Stimulated activated CD8-positive, alpha-beta memory T cell treated with anti-CD3 and anti-CD28 coated beads, Interleukin-7, amount 100 ng/mL, for 48 hours (primary cell): ENCODE measurements at regions not wholly inside any gene's neighbourhood (a gene's known extent, or its start where the extent isn't known, plus 50 kb on each side); places are given as distances from the start of the nearest gene placed in this dataset.

ENCODE experiments used
- DNase-seq, 2 donors: peaks; one replicate each; pipeline ENCODE4 v3.0.0-alpha.2; 2020; ENCODE audit warnings: low read depth in 1 of 2; ENCODE audit errors: extremely low read depth in 1 of 2

DNA sequence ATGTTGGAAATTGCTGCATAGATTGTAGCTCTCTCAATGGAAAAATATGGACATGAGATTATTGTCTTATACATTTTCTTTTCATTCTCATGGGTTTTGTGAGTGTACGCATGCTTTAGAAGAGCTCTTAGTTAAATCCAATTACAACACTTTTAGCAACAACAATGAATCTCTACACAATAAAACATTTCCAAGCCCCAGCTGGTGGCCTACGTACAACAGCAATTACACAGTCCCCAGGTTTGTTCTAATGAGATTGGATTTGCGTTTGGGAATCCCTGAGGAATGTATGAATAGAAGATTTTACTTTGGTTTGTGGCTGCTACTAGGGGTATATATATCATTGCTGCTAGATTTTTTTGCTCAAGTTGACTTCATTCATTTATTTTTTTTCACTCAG is 98.6 kb downstream of the FHDC1 start:
- no peak for DNase-seq

DNA sequence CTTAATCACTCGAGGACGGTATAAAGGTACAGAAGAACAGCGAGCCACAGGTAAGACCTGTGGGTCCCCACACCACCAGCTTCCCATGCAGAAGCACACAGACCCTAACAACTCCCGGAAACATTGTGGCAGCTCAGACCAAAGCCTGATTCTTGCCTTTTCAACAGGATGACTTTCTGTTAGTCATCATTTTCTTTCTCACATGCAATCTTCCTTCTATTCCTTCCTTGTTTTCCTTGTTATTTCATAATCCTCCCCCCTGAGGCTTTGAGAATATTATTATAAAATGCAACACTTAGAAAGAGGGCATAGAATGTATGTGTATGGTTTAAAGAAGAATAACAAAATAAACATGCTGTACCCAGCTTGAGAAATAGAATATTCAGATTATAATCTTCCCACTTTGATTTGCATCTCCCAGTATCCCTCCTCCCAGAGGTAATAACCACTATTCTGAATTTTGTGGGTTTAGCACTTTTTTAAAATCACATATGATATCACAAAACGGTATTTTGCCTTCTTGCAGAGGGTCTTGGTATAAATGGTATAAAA is 100.9 kb downstream of the FHDC1 start:
- DNase-seq = no peak

DNA sequence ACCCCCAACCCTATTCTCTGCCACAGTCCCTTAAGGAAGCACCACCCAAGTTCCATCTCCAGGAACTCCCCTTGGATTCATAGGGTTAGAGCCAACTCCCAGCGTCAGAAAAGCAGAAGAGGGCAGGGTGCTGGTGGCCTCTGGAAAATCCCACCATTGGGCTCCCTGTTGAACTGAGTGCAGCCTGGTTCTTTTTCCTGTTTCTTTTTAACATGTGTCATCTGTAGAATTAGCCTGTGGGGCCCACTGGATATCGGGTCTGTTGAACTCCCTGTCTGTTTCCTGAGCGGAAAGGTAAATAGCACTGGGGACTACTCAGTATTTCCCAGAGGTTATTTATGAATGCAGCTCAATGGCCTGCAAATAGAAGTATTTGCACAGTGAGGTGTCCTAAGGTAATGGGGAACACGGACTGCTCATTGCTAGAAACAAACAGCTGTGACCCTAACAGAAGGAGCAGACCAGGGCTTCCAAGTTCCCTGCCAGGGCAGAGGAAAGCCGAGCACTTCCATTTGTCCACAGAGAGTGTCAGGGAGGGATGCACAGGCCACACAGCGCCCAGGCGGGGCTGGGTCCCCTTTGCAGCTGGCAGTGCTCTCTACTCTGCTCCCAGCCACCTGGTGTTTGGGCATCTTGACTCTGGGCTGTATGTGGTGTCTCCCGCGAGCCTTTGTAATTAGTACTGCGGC is 102.6 kb downstream of the FHDC1 start:
- no peak for DNase-seq

DNA sequence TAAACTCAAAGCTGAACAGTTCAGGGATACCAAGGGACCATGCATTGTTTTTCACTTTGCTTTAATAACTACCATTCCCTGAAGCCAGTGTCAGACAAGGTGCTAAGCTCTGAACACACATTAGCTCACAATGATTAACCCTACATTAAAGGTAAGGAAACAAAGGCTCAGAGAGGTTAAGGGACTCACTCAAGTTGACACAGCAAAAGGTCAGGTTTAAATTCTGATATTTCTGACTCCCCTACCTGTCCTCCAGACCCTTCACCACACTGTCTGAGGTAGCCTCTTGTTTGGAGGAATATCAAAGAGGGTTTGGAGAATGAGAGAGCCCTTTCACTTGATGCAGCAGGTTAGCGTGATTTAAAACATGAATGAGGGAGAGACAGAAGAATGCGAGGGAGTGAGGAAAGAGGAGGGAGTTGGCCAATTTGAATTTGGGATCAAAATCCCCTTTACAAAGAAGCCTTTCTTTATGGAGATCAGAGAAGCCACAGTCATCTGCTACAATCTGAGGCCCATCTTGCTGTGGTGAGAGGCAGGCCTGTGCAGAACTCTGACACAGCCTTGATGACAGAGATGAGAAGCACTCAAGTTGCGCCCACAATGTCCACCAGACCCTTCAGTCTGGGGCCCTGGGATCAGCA is 103.5 kb downstream of the FHDC1 start:
- DNase-seq = no peak

DNA sequence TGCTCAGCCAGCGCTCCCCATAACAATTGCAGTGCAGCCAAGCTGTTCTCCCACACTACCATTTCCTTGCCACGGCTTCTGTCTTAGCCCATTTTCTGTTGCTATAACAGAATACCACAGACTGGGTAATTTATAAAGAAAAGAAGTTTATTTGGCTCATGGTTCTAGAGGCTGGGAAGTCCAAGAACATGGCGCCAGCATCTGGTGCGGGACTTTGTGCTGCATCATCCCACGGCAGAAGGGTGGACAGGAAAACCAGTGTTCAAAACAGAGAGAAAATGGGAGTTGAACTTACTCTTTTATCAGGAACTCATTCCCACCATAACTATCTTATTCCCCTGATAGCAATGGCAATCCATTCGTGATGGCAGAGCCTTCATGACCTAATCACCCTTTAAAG is 104.6 kb downstream of the FHDC1 start:
- no peak for DNase-seq

DNA sequence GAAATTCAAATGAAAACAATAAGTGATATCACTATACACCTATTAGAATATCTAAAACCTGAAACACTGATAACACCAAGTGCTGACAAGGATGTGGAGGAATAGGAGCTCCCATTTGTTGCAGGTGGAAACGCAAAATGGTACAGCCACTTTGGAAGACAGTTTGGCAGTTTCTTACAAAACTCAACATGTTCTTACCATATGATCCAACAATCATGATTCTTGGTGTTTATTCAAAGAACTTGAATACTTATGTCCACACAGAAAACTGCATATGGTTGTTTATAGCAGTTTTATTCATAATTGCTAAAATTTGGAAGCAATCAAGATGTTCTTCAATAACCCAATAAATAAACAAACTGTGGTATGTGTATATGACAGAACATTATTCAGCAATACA is 107.9 kb downstream of the FHDC1 start:
- DNase-seq = no peak

DNA sequence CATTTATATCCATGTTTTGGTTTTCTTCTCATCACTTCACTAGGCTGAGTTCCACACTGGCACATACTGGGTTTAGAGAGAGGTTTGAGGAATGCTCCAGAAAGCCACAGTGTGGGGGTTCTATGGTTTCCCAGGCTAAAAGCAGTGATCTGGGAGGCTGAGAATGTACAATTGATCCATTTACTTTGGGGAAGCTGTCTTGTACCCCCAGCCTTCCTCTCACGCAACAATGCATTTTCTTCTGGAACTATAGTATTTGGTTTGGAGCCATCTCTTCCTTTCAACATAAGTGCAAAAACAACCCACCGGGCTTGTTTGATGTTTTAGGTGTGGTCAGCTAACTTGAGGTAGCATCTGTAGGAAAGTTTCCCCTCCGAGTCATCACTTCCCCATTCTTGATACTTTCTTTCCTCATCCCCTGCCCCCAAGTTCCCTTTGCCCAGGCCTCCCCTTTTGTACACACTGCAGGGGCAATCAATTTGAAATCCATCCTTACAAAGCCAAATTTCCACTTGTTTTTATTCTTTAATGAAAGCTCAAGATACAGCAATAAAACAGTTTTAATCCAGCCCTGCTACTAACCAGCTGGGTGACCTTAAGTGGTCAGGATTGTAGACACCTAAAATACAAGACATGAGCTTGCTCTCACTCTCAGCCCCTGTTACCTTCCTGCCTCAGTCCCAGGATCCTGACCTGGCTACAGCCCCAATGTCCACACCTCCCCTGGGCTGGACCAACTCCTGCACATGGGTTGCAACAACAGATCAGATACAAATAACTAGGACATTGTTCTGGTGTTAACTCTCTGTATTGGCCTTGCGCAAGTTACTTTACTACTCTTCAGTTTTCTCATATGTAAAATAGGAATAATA is 109.2 kb downstream of the FHDC1 start:
- DNase-seq = no peak

DNA sequence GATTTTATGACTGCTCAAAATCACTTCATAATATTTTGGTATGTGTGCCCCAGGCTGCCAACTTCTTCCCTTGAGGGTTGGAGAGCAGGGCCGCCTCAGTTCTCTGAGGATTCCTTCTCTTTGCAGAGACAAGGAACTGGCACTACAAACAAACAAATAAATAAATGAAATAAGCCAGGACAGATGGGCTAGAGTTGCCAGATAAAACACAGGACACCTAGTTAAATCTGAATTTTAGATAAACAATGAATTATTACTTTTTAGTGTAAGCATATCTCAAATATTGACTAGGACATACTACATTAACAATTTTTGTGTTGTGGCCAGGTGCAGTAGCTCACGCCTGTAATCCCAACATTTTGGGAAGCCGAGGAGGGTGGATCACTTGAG is 122.5 kb downstream of the FHDC1 start:
- DNase-seq = no peak

DNA sequence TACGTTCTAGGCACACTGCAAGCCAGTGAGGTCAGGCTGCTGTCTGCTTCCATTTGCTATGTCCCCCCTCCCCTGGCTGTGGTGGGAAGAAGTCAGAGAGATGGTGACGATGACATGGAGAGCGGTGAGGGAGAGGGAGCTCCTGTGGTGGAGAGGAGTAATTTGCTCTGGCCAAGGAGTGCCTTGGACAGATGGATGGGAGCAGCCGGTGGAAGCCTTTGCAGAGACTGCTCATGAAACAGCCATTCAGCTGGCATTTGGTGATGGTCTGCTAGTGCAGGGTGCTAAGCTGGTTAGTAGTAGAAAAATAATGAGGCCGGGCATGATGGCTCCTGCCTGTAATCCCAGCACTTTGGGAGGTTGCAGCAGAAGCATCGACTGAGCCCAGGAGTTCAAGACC is 124.1 kb downstream of the FHDC1 start:
- DNase-seq = no peak

DNA sequence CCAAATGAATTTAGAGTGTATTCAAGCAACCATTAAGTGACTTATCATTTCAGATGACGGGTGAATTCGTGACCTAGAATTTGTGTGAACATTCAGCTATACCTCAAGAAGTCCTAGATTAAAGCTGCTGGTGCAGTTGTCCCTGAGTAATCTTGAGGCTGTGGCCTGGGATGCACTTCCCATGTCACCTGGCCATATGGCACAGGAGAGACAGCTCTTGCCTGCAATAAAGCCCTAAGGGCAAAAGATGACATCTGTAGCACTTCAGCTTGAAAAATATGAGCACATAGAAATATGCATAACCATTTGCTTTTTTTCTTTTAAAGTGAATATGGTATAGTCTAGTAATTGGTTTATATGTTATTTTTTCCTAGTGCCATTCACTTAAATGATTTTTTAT is 125.8 kb downstream of the FHDC1 start:
- no peak for DNase-seq

DNA sequence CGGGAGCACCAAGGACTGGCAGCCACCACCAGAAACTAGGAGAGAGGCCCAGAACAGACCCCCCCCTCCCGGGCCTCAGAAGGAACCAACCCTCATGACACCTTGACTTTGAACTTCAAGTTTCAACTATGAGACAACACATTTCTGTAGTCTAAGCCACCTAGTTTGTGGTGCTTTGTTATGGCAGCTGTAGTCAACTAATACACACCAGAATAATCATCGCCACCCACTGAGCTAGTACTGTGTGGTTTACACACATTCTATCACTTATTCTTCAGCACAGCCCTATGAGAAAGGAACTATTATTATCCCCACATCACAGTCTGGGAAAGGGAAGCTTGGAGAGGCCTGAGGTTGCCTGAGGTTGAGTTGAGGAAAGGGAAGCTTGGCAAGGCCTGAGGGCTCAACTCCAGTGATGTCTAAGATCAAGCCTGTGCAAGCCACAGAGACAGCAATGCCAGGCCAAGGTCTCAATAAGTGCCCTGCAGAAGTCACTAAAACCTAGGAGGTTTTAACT is 126.6 kb downstream of the FHDC1 start:
- DNase-seq = no peak

DNA sequence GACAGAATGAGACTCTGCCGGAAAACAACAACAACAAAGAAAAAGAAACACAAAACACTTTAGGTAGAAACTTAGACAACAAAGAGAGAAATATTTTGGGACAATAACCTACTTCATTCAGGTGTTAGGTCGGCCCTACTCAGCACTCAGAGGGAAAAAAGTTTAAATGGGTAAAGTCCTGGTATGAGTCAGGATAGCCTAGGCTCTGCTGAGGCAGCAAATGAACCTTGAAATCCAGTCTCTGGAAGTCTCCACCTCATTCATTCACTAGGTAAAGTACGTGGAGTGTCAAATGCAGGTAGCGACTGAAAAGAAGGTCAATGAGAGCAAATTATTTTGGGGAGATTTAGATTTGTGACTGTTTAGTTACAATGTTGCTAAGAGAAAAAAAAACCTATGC is 127.4 kb downstream of the FHDC1 start:
- no peak for DNase-seq

DNA sequence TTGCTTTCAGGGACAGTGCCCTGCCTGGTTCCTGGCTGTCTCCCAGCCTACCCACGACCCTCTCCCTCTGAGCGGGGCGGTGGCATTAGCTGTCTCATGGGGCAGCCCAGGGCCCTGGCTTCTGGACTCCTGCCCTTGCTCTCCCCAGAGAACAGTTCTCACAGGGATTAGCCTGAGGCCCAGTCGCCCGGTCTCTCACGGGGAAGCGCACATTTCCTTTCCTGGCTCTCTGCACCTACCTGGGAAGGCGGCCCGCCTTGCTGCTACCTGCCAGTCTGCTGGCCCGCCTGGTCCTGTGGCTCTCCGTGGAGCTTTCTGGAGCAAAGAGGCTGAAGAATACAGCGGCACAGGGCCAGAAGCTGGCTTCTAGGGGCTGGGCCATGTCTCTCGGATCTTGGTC is 128.4 kb downstream of the FHDC1 start:
- no peak for DNase-seq

DNA sequence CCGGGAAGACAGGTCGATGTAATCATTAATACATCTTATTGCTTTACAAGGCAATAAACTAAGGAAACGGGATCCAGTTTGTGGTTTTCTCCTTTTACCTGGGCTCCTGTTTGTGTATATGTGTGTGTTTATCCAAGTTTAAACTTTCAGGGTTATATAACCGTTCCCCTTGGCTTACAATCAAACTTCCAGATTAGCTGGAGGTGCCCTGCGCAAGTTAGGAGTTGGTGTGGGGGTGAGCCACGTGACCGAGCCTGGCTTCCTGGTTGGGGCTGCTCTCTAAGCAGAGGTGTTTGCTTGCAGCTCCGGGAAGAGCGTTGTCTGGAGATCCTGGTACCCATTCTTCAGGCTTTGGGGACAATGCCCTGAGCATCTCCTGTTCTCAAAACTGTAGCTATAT is 129.2 kb downstream of the FHDC1 start:
- DNase-seq = no peak

DNA sequence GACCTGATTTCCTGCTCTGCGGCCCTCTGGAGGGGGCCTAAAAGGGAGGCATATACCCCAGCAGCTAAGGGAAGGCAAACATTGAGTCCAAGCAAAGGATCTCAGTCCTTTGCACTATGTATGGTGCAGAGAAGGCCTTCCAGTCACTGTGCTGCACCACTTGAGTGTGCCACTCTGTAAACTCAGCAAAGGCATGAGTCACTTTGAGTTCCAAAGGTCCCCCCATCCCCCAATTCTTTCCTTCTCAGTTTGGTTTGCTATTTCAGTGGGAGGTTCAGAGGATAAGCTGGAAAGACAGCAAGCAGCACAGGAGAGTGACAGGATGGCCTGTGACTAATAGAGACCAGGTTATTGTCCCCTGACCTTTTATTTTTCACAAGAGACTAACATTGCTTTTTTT is 131.3 kb downstream of the FHDC1 start:
- no peak for DNase-seq

DNA sequence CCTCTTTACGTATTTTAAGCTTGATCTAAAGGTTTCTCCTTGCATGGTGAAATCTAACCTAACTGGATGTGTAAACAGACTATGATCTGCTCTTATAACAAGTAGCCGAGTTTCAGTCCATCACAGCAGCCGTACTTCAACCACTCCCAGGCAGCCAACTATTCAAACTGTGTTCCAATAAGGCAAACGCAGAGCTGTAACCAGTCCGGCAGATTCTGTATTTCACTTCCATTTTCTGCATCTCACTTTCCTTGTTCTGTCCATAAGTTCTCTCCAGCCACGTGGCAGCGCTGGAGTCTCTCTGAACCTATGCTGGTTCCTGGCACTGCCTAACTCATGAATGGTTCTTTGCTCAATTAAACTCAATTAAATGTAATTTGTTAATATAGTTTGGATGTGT is 132.6 kb downstream of the FHDC1 start:
- no peak for DNase-seq

DNA sequence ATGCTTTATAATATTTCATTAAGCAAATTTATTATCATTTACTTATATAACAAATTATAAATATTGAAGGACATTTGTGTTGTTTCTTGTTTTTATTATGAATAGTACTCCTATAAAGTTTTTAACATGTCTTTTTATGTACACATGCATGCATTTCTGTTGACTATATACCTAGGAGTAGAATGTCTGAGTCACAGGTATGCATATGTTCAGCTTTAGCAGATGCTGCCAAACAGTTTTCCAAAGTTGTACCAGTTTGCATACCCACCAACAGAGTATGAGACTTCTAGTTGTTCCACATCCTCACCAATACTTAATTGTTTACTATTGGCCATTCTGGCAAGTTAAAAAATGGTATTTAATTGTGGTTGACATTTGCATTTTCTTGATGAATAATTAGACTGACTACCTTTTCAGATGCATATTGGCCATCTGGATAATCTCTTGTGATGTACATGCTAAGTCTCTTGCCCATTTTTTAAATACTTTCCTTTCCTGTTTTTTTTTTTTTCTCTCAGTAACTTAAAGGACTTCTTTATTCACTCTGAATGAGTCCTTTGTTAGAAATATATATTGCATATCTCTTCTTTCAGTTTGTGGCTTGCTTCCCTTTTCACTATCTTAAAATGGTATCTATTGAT is 132.2 kb upstream of the TRIM2 start:
- DNase-seq = no peak

DNA sequence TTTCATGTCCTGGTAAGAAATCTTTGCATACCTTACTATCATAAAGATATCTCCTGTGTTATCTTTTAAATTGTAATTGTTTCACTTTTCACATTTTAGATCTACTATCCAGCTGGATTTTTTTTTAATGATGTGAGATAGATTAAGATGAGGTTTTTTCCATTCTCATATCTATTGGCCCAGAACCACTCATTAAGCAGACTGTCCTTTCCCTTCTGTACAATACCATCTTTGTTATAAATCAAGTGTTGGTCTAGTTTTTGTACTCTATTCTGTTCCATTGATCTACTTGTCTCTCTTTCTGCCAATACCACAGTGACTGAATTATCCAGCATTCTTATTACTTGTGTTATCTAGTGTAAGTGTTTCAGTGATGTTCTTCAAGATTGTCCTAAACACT is 131.6 kb upstream of the TRIM2 start:
- DNase-seq = no peak

DNA sequence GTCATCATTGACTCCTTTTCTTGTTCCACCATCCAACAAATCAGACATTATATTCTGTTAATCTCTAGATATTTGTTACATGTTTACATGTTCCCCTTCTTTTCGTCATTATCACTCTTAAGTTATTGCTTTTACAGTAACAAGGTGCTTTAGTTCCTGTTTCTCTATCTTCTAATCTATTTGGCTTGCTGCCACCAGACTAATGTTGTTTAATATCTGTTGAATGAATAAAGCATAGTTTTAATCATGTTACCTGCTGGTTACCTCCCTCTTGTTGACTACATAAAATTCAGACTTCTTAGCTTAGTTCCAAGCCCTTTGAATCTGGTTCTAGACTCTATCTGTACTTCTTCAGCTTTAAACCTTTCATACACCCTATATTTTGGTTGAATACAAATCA is 129.8 kb upstream of the TRIM2 start:
- no peak for DNase-seq

DNA sequence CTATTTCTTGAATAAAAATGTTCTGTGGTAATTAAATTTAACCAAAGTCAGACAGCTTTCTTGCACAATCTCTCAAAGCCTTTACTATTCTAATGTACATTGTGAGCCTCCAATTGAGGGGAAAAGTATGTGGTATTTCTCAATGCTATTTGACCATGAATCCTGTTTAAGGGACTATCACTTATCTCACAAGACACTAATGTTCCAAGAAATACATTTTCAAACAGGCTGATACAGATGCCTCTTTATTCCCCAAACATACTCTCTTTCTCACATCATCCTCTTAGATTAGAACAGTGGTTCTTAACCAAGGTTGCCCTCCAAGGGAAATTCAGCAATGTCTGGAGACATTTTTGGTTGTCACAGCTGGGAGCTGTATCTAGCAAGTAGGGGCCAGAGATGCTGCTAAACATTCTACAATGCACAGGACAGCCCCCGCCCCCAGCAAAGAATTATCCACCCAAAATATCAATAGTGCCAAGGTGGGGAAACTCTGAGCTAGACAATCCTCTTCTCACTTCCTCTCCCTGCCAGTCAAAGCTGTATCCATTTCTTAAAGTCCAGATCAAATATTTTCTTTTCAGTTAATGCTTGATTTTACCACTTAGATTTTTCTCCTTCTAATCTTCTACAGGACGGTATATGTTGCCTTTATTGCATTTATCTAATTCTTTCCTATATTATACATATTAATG is 129.2 kb upstream of the TRIM2 start:
- DNase-seq = no peak
